ENCODE measurements at regions not wholly inside any gene's neighbourhood (a gene's known extent, or its start where the extent isn't known, plus 50 kb on each side); places are given as distances from the start of the nearest gene placed in this dataset.

GRCh38 chr4:99724067-99724466 is 66.4 kb upstream of the C4orf54 start:
- TF ChIP-seq CTBP1 (IDR thresholded peaks at IDR 0.05; ENCODE audit: borderline replicate concordance) (no peak), TARDBP (IDR thresholded peaks at IDR 0.05) (no peak), FOXK2 (IDR thresholded peaks at IDR 0.05) (no peak)

All from HEK293T (cell line).